Effector memory CD4-positive, alpha-beta T cell (primary cell): ENCODE measurements at regions not wholly inside any gene's neighbourhood (a gene's known extent, or its start where the extent isn't known, plus 50 kb on each side); places are given as distances from the start of the nearest gene placed in this dataset.

Experiments used
- DNase-seq, 3 donors: peaks; one replicate each; pipeline ENCODE4 v3.0.0-alpha.2; 2020
- H3K27ac ChIP-seq: 2 replicates; pipeline ENCODE4 v1.7.0; 2013; ENCODE audit warnings: mild to moderate bottlenecking, low read length, moderate library complexity; ENCODE audit not compliant: insufficient read depth, poor library complexity, severe bottlenecking
- H3K27me3 ChIP-seq: replicated peaks from 2 replicates; pipeline ENCODE4 v1.7.0; 2013; ENCODE audit warnings: mild to moderate bottlenecking, low read length; ENCODE audit not compliant: insufficient read depth, control insufficient read depth, poor library complexity, severe bottlenecking
- H3K36me3 ChIP-seq: 2 replicates; pipeline ENCODE4 v1.7.0; 2013; ENCODE audit warnings: mild to moderate bottlenecking, low read length, moderate library complexity; ENCODE audit not compliant: control insufficient read depth, insufficient read depth
- H3K4me1 ChIP-seq: 2 replicates; pipeline ENCODE4 v1.7.0; 2013; ENCODE audit warnings: low read length, mild to moderate bottlenecking; ENCODE audit not compliant: control insufficient read depth, insufficient read depth, poor library complexity, severe bottlenecking
- H3K4me3 ChIP-seq: 2 replicates; pipeline ENCODE4 v1.7.0; 2013; ENCODE audit warnings: low read length, low read depth, mild to moderate bottlenecking; ENCODE audit not compliant: insufficient read depth, poor library complexity, severe bottlenecking
- H3K9me3 ChIP-seq: 2 replicates; pipeline ENCODE4 v1.7.0; 2013; ENCODE audit warnings: mild to moderate bottlenecking, low read length, moderate library complexity; ENCODE audit not compliant: control insufficient read depth

GRCh38 chr13:80857321-80857720, 516.4 kb upstream of the SPRY2 start:
- Histone ChIP-seq H3K36me3 (no peaks in the 10 kb centered on the region), H3K9me3 (no peaks in the 10 kb centered on the region), H3K27ac (no peak overlapping the region), H3K27me3 (no peaks in the 10 kb centered on the region), H3K4me3 (no peak overlapping the region), H3K4me1 (no peaks in the 10 kb centered on the region)
- DNase-seq: no peak

- no peaks in the 10 kb centered on the region for H3K36me3 ChIP-seq
- no peaks in the 10 kb centered on the region for H3K9me3 ChIP-seq
- H3K4me3 ChIP-seq: no peak overlapping the region
- no peaks in the 10 kb centered on the region for H3K4me1 ChIP-seq
- no peak overlapping the region for H3K27ac ChIP-seq
- H3K27me3 ChIP-seq: no peaks in the 10 kb centered on the region
- no peak for DNase-seq
Measured at GRCh38 chr13:80850771-80851170, 509.8 kb upstream of the SPRY2 start.

- Histone ChIP-seq H3K9me3 (no peaks in the 10 kb centered on the region), H3K4me1 (no peaks in the 10 kb centered on the region)
Measured at GRCh38 chr13:80844164-80844563, 503.2 kb upstream of the SPRY2 start.

DNA sequence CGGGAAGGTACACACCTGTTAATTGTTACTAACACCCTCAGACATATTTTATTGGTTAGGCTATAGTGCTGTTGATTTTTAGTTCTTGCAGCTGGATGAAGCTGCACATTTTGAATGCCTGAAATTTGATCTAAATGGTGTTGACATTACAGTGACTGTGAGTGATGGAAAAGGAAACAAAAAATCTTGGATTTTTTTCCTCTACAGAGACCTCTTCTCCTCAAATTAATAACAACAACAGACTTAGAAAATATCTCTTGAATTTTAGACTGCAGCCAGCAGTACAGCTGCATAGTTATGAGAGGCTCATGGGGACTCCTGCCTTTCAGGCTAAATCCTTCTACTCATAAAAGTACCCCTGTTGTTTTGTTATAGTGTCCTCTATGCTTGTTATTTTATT, 500.5 kb upstream of the SPRY2 start:
- DNase-seq: no peak
- no peaks in the 10 kb centered on the region for H3K27me3 ChIP-seq
- H3K4me3 ChIP-seq: no peak overlapping the region
- no peak overlapping the region for H3K27ac ChIP-seq
- no peaks in the 10 kb centered on the region for H3K9me3 ChIP-seq
- no peaks in the 10 kb centered on the region for H3K36me3 ChIP-seq
- H3K4me1 ChIP-seq: no peaks in the 10 kb centered on the region

More at GRCh38 chr13:80844164-80844563, 503.2 kb upstream of the SPRY2 start:
- no peak overlapping the region for H3K4me3 ChIP-seq
- no peak overlapping the region for H3K27ac ChIP-seq
- H3K36me3 ChIP-seq: no peaks in the 10 kb centered on the region
- DNase-seq: no peak
- H3K27me3 ChIP-seq: no peaks in the 10 kb centered on the region

GRCh38 chr13:80840316-80840976, 499.5 kb upstream of the SPRY2 start:
- Histone ChIP-seq H3K4me3 (no peak overlapping the region), H3K4me1 (no peaks in the 10 kb centered on the region), H3K36me3 (no peaks in the 10 kb centered on the region), H3K27ac (no peak overlapping the region), H3K27me3 (no peaks in the 10 kb centered on the region), H3K9me3 (no peaks in the 10 kb centered on the region)
- no peak for DNase-seq

- Histone ChIP-seq H3K27me3 (no peaks in the 10 kb centered on the region), H3K4me3 (no peak overlapping the region), H3K4me1 (no peaks in the 10 kb centered on the region), H3K27ac (no peak overlapping the region), H3K9me3 (no peaks in the 10 kb centered on the region), H3K36me3 (no peaks in the 10 kb centered on the region)
- DNase-seq: no peak
Measured at GRCh38 chr13:80835902-80836301, 495.0 kb upstream of the SPRY2 start.

DNA sequence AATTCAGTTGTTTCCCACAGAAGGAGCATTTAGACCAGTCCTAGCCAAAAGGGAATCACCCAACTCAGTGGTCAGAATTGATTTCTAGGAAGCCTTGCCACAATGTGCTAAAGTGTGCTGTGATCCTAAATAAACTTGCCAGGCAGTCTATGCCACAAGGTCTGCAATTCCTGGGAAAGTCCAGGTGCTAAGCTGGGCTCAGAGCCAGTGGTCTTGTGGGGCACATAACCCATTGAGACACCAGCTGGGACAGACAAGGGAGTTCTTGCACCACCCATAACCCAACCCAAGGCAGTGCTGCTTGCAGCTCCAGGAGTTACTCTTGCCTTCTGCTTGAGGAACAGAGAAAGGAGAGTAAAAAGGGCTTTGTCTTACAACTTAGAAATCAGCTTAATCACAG, 489.5 kb upstream of the SPRY2 start:
- Histone ChIP-seq H3K27me3 (no peaks in the 10 kb centered on the region), H3K4me1 (no peaks in the 10 kb centered on the region), H3K36me3 (no peaks in the 10 kb centered on the region), H3K4me3 (no peak overlapping the region), H3K27ac (no peak overlapping the region), H3K9me3 (no peaks in the 10 kb centered on the region)
- no peak for DNase-seq

GRCh38 chr13:80828759-80829158, 487.8 kb upstream of the SPRY2 start:
- Histone ChIP-seq H3K4me1 (no peaks in the 10 kb centered on the region), H3K4me3 (no peak overlapping the region), H3K9me3 (no peaks in the 10 kb centered on the region), H3K27ac (no peak overlapping the region), H3K36me3 (no peaks in the 10 kb centered on the region), H3K27me3 (no peaks in the 10 kb centered on the region)
- DNase-seq: no peak

DNA sequence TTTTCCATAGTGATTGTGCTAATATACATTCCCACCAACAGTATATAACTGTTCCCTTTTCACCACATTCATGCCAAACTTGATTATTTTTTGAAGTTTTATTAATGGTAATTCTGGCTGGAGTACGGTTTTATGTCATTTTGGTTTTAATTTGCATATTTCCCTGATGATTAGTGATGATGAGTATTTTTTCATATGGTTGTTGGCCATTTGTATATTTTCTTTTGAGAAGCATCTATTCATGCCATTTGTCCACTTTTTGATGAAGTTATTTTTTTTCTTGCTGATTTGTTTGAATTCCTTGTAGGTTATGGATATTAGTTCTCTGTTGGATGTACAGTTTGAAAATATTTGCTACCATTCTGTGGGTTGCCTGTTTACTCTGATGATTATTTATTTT, 484.4 kb upstream of the SPRY2 start:
- Histone ChIP-seq H3K9me3 (no peaks in the 10 kb centered on the region), H3K4me1 (no peaks in the 10 kb centered on the region), H3K4me3 (no peak overlapping the region), H3K36me3 (no peaks in the 10 kb centered on the region), H3K27me3 (no peaks in the 10 kb centered on the region), H3K27ac (no peak overlapping the region)
- DNase-seq: no peak

GRCh38 chr13:80824229-80824628, 483.3 kb upstream of the SPRY2 start:
- Histone ChIP-seq H3K27ac (no peak overlapping the region), H3K36me3 (no peaks in the 10 kb centered on the region), H3K4me3 (no peak overlapping the region), H3K4me1 (no peaks in the 10 kb centered on the region), H3K9me3 (no peaks in the 10 kb centered on the region), H3K27me3 (no peaks in the 10 kb centered on the region)
- DNase-seq: no peak
